Type B pancreatic cell (in vitro differentiated cells): ENCODE measurements at regions not wholly inside any gene's neighbourhood (a gene's known extent, or its start where the extent isn't known, plus 50 kb on each side); places are given as distances from the start of the nearest gene placed in this dataset.

ENCODE experiments used
- DNase-seq: peaks from one replicate; pipeline ENCODE4 v3.0.0; 2021; ENCODE audit warnings: mixed read lengths; ENCODE audit not compliant: unreplicated experiment; ENCODE audit errors: extremely low spot score
- H3K27ac Mint-ChIP-seq: 2 replicates; pipeline ENCODE4 v1.8.0; 2021; ENCODE audit warnings: mild to moderate bottlenecking, mixed read lengths
- H3K27me3 Mint-ChIP-seq: 2 replicates; pipeline ENCODE4 v1.8.0; 2021; ENCODE audit warnings: mixed read lengths
- H3K36me3 Mint-ChIP-seq: 2 replicates; pipeline ENCODE4 v1.8.0; 2021; ENCODE audit warnings: mixed read lengths
- H3K4me1 Mint-ChIP-seq: one replicate; pipeline ENCODE4 v1.8.0; 2021; ENCODE audit warnings: mixed read lengths; ENCODE audit not compliant: unreplicated experiment
- H3K4me3 Mint-ChIP-seq: 2 replicates; pipeline ENCODE4 v1.8.0; 2021; ENCODE audit warnings: mild to moderate bottlenecking, mixed read lengths
- H3K9me3 Mint-ChIP-seq: 2 replicates; pipeline ENCODE4 v1.8.0; 2021; ENCODE audit warnings: mixed read lengths
- CTCF ChIP-seq: fragments of 200-600 bp; sonication (generic); conservative IDR thresholded peaks from 2 replicates; pipeline ENCODE4 v1.5.0; 2021; ENCODE audit warnings: antibody characterized with exemption, mild to moderate bottlenecking

GRCh38 chr1:170840371-170840770 lies 95.0 kb upstream of the MROH9 start:
- no peak for TF ChIP-seq CTCF
- Mint-ChIP-seq H3K36me3 (no peaks in the 10 kb centered on the region), H3K4me3 (no peak overlapping the region), H3K9me3 (no peaks in the 10 kb centered on the region), H3K4me1 (no peaks in the 10 kb centered on the region), H3K27me3 (no peaks in the 10 kb centered on the region), H3K27ac (no peak overlapping the region)
- DNase-seq: no peak

GRCh38 chr1:170853302-170853701 lies 82.0 kb upstream of the MROH9 start:
- no peak for DNase-seq
- no peaks in the 10 kb centered on the region for H3K9me3 Mint-ChIP-seq
- no peaks in the 10 kb centered on the region for H3K36me3 Mint-ChIP-seq
- H3K4me3 Mint-ChIP-seq: no peak overlapping the region
- no peak overlapping the region for H3K27ac Mint-ChIP-seq
- TF ChIP-seq CTCF: no peak
- H3K27me3 Mint-ChIP-seq: peaks cover 10% of the 10 kb centered on the region
- H3K4me1 Mint-ChIP-seq: peaks cover 22% of the 10 kb centered on the region

- Mint-ChIP-seq H3K9me3 (no peaks in the 10 kb centered on the region), H3K4me3 (no peak overlapping the region), H3K4me1 (peaks cover 22% of the 10 kb centered on the region), H3K27ac (no peak overlapping the region), H3K36me3 (no peaks in the 10 kb centered on the region), H3K27me3 (peaks cover 10% of the 10 kb centered on the region)
- no peak for DNase-seq
- no peak for TF ChIP-seq CTCF
These were observed 81.5 kb upstream of the MROH9 start for GRCh38 chr1:170853867-170854266.

GRCh38 chr1:170854677-170855076 lies 80.7 kb upstream of the MROH9 start:
- peaks cover 10% of the 10 kb centered on the region for H3K27me3 Mint-ChIP-seq
- no peak overlapping the region for H3K4me3 Mint-ChIP-seq
- H3K27ac Mint-ChIP-seq: no peak overlapping the region
- TF ChIP-seq CTCF: no peak
- H3K9me3 Mint-ChIP-seq: no peaks in the 10 kb centered on the region
- H3K36me3 Mint-ChIP-seq: no peaks in the 10 kb centered on the region
- DNase-seq: no peak
- H3K4me1 Mint-ChIP-seq: peaks cover 22% of the 10 kb centered on the region

- peaks cover 10% of the 10 kb centered on the region for H3K27me3 Mint-ChIP-seq
- peaks cover 22% of the 10 kb centered on the region for H3K4me1 Mint-ChIP-seq
- no peaks in the 10 kb centered on the region for H3K36me3 Mint-ChIP-seq
- H3K9me3 Mint-ChIP-seq: no peaks in the 10 kb centered on the region
- no peak overlapping the region for H3K4me3 Mint-ChIP-seq
- TF ChIP-seq CTCF: no peak
- no peak overlapping the region for H3K27ac Mint-ChIP-seq
- no peak for DNase-seq
These were observed 78.9 kb upstream of the MROH9 start for GRCh38 chr1:170856455-170856854.

GRCh38 chr1:170857955-170858354 lies 77.4 kb upstream of the MROH9 start:
- Mint-ChIP-seq H3K27me3 (peaks cover 8% of the 10 kb centered on the region), H3K27ac (no peak overlapping the region), H3K4me3 (no peak overlapping the region), H3K4me1 (peaks cover 14% of the 10 kb centered on the region), H3K9me3 (no peaks in the 10 kb centered on the region), H3K36me3 (no peaks in the 10 kb centered on the region)
- DNase-seq: no peak
- TF ChIP-seq CTCF: no peak
